Posterior cingulate gyrus (tissue), 11 donors: ENCODE measurements at regions not wholly inside any gene's neighbourhood (a gene's known extent, or its start where the extent isn't known, plus 50 kb on each side); places are given as distances from the start of the nearest gene placed in this dataset.

ENCODE experiments used
- DNase-seq, 10 donors: peaks; one replicate each; pipeline versions ENCODE4 v3.0.0 to v3.0.0-alpha.2; 2020 to 2021; ENCODE audit warnings: mixed read lengths in 3 of 10
- intact Hi-C: fragments of 100-400 bp; cut with DNase I; formaldehyde crosslinking; loops from one replicate; pipeline ENCODE4 v1.15.1; 2023

DNA sequence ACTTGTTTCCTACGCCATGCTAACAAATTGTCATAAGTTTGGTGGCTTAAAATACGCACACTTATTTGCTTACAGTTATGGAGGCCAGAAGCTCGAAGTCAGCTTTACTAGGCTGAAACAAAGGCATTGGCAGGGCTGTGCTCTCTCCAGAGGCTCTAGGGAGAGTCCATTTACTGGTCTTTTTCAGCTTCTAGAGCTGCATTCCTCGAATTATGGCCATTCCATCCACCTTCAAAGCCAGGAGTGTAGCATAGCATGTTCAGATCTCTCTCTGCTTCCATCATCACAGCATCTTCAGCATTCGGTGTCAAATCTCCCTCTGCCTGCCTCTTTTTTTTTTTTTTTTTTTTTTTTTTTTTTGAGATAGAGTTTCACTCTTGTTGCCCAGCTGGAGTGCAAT, 670.2 kb downstream of the ACTL7B start:
- intact Hi-C loops: no loop called here
- no peak for DNase-seq

DNA sequence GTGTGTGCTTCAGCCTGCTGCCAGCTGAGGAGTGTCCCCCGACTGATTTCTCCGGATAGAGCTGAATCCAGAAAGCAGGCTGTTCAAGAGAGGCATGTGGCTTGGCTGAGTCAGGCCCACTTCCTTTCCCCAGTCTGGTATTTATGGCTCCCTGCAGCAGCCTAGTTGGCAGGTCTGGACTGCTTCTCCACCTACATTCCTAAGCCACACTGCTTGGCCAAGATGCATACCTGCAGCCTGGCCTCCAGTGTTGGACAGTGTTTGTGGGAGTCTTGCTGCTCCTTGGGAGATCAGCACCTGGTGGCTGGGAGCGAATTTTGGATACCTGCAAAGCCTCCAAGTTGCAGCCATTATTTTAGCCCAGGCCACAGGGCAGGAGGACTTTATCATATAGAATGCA, 670.8 kb downstream of the ACTL7B start:
- intact Hi-C loops: no loop called here
- peak in 6 of 10 donors; percentile 11 to 83 (median 57) for DNase-seq

DNA sequence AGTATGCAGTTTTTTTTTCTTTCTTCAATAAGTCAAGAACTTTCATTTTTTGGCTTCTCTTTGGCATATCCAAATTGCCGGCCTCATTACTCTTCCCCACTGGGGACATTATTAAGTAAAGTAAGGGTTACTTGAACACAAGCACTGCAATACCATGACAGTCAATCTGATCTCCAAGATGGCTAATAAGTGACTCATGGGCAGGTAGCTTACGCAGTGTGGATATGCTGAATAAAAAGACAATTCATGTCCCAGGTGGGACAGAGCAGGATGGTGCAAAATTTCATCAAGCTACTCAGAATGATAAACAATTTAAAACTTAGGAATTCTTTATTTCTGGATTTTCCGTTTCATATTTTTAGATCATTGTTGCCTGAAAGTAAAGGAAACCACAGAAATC, 671.8 kb downstream of the ACTL7B start:
- DNase-seq: no peak
- intact Hi-C loops: no loop called here

DNA sequence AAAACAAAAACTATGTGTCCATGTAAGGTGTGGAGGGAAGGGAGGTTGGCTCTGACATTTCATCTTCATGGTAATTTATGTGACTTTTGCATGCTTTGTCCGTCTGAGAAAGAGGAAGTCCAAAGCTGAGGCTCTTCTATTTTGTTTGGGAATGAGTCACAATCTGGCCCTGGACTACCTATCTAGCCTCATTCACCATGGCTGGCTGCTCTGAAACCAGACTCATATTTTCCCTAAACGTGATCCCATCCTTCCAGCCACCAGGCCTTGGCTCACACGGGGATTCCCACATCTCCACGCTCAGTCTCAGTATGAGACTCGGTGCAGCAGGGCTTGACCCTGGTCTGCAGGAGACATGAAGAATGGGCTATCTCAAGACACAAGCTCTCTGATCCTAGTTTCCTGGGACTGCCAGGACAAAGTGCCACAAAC, 672.8 kb downstream of the ACTL7B start:
- intact Hi-C loops: no loop called here
- DNase-seq: no peak

DNA sequence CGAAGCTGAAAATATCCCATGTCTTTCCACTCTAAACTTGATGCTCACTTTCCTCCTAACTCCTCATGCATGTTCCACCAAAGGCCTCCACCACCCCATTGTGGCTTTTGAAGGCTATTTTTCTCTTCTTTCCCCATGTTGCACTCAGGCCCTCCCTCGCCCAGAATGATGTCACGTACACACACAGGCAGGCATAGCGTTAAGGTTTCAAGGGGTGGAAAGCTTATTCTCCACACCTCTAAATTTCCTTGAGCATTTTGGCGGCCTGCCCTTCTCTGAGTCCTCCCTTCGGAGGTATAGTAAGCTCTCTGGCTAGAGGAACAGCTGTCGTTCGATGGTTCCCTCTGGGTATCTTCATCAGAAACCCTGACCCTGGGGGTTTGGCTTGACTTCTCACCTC, 673.5 kb downstream of the ACTL7B start:
- intact Hi-C loops: no loop called here
- DNase-seq: no peak

DNA sequence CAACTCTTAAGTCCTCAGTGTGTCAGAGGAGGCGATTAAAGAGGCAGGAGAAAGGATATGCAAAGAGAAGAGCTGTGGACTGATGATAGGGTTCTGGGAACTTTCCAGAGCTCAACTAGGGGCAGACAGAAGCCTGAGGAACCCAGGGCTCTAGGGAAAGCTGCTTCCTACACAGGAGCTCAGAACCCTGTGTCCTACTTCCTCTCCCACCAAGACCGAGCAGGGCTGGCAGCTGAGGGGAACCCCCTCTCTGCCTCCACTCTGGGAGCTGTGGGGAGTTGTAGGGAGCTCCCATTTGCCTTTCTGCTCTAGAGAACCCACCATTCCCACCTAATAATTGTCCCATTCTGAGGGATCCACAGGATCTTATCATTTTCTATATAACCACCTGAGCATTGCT, 674.3 kb downstream of the ACTL7B start:
- intact Hi-C loops: no loop called here
- DNase-seq: no peak

DNA sequence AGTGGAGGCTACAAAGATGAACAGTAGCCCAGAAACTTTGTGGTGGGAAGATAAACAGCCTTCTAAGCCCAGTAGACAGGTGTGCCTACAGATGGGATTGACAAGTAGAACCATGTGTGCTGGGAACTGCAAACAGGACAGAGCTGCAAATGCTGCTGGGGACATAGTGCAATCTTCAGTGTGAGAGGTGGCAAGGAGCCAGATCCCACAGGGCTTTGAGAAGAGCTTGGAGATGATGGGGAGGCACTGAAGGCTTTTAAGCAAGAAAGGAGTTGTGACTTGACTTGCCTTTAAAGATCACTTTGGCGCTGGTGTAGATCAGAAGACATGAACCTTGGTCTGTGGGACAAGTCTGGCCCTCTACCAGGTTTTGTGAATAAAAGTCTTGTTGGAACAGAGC, 675.2 kb downstream of the ACTL7B start:
- DNase-seq: peak in 1 of 10 donors; percentile 12
- intact Hi-C loops: no loop called here

DNA sequence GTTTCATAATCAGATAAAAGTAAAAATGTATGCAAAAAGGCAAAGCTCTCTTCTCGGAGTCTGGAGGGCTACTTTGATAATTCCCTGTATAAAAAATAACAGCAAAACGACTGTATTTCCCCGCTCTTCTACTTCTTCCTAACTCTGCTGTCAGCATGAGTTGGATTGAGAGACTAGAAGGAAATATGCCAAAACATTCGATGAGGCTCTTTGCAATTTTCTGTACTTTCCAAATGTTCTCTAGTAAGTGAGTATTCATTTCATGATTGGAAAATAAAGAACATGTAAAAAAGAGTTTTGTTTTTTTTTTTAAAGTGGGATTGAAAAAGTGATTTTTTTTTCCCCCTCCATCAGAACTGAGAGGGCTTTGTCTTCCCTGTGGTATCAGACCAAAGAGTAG, 677.5 kb downstream of the ACTL7B start:
- intact Hi-C loops: no loop called here
- no peak for DNase-seq

DNA sequence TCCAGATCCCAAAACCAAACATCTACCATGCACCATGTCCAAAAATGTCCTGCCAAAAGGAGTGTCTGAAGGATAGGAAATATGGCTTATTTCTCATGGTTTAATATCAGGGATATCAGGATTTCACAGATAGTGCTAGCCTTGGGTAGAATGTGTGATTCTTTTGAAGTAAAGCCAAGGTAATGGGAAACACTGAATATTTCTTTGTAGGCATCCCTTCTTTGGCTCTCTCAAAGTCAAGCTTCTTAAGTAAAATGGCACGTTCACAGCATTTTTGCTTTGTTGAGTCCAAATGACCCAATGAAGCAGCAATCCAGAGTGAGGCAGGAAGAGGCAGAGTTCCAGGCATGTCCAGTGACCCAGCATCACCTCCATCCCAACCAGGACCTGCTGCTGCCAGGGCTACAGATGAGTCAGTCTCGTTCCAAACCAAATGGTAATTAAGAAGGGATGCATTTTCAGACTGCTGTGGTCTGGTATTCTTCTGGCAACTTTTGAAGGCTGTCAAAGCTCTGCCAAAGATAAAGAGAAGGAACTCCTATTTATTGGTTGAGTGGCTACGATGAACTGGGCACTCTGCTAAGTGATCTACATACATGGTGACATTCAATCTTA, 678.8 kb upstream of the KLF4 start:
- DNase-seq: no peak
- intact Hi-C loops: no loop called here

DNA sequence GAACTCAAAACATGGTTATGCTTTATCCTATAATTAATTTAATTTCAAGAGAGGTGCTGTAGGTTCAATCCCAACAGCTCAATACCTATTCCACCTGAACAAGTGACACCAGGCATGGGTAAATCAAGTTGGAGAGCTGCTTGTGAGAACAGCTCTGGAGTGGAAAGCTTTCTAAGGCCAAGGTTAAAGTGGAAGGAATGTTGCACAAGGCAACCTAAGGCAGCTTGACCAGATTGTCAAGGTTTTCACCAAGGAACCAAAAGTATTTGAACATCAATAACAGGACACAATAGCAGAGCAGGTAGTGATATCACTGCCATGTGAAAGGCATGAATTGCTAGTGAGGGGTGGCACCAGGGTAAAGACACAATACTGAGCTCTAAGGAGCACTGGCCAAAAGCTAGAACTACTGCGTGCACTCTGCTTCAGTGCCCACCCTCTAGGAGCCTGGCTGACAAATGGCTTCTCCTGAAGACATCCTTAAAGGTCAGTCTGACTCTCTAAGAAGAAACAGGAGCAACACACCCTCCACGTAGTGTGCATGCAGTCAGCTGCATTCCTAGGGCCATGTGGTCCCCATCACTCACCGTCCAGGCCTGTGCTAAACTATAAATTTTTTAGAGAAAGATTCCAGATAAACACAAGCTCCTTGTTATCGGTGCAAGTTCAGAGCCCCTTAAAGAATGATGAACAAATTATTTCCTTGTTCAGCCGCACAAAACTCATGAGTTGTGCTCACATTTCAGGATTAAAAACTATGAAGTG, 677.7 kb upstream of the KLF4 start:
- intact Hi-C loops: no loop called here
- no peak for DNase-seq

DNA sequence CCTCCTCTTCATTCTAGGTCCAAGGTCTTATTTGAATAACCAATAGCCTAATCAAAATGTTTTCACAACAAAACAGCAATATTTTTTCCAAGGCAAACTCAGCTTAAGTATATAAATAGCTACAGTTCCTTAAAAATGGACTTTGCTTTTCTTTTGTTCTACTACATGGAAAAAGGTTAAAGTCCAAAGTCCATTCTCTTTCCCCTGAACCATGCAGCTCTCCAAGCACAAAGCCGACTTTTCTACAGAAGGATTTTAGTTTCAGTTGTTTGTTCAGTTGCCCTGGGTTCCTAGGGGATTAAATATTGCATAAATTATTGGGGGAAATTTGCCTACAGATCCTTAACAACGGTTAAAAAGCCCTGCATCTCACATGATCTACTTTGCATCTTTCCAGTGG, 677.0 kb upstream of the KLF4 start:
- intact Hi-C loops: no loop called here
- no peak for DNase-seq

DNA sequence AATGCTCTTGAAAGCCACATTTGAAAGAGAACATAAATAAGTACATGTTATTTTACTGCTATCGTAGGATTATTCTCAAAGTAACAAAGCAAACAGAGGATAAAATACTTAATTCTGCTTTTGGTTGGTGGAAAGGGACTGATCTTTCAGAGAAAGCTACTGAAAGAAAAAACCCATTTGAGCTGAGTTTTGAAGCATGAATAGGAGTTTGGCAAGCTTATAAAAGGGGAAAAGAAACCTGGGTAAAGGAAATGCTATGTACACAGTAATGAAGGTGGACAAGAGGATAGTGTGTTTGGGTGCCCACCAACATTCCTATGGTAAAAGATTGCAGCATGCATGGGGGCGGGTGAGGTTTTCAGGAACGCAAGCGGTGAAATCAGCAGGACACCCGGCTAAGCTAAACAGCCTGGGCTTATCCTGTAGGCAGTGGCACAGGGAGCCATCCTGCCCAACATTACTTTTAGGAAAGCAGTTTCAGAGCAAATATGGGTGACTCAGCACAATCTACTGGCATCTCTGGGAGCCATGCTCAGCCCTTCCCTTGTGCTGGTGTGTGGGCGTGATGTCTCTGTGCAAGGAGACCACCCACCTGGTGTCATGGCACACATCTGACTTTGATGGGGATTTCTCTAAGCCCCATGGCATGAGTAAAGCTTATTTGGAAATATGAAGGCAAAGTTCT, 673.9 kb upstream of the KLF4 start:
- intact Hi-C loops: no loop called here
- no peak for DNase-seq

DNA sequence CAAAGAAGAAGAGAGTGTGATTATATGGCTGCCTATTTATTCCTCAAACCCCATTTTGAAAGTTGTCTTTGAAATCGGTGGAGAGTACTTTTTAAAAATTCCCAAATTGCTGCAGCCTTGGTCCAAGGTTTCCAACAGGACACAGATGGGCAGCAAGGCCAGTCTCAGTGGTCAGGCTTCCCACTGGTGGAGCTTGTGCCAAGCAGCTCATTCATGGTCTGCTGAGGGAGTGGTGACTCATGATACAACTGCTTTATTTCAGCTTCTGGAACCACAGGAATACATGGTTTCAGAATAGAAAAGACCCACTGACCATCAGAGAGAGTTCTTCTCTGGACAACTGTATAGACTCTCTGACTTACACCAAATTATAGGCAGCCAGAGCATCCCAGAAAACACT, 673.1 kb upstream of the KLF4 start:
- no peak for DNase-seq

DNA sequence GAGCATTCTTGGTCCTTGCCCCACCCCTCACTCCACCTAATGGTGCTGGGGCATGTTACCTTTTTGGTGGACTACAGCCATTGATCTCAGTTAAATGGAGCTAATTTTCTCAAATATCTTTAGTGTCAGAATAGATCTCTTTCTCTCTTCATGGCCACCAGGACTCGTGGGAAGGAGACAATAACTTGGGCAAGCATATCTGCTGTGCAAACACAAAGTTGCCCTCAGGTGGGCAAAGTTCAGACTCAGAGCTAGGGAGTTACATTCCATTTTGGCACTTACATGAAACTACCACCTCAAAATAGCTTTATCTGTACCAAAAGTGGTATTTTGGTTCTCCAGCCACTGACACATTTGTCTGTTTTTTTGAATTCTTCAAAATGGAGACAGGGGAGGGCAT, 671.9 kb upstream of the KLF4 start:
- intact Hi-C loops: no loop called here
- DNase-seq: no peak

More for the DNA sequence above, 673.1 kb upstream of the KLF4 start:
- intact Hi-C loops: no loop called here

DNA sequence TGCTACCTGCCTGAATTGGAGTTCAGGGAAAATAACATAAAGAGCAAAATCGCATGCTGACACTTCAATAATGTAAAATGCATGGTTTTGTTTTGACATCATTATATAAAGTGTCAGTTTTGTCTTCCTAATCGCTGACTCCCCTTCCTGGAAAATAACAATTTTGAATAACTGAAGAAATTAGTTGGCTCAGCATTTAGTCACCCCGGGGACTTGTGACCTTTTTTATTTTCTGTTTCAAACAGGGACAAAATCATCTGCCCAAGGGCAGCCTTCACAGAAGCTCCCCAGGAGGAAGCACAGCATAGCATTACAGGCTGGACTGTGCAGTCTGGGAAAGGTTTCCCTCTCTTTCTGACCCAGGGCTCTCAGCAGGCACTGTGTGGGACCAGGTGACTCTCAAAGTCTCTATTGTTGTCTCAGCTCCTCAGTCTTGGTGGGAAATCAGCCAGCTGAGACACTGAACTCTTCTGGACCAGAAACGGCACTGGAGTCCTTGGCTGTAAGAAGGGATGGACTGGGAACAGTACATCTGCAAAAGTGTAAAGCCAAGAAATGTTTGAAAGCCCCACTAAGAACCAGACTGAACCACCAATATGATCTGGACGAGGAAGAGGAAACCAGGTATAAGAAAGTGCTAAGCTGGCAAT, 671.3 kb upstream of the KLF4 start:
- DNase-seq: no peak
- intact Hi-C loops: no loop called here

DNA sequence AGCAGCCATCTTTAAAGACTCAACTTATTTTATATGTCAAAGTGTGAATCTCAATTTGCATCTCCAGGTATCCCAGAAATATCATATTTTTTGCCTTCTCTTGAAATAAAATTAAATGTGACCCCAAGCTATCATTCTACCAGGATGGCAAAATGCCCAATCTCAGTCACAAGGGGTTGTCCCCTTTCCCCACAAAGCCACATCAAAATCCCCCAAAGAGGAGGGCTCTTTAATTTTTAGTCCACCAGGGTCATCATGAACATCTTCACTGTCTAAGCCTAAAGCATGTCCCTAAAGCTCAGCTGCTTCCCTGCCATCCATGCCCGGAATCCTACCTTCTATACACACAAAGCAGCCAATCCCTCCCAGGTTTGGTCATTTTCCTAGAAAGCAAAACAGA, 670.5 kb upstream of the KLF4 start:
- DNase-seq: no peak
- intact Hi-C loops: no loop called here

DNA sequence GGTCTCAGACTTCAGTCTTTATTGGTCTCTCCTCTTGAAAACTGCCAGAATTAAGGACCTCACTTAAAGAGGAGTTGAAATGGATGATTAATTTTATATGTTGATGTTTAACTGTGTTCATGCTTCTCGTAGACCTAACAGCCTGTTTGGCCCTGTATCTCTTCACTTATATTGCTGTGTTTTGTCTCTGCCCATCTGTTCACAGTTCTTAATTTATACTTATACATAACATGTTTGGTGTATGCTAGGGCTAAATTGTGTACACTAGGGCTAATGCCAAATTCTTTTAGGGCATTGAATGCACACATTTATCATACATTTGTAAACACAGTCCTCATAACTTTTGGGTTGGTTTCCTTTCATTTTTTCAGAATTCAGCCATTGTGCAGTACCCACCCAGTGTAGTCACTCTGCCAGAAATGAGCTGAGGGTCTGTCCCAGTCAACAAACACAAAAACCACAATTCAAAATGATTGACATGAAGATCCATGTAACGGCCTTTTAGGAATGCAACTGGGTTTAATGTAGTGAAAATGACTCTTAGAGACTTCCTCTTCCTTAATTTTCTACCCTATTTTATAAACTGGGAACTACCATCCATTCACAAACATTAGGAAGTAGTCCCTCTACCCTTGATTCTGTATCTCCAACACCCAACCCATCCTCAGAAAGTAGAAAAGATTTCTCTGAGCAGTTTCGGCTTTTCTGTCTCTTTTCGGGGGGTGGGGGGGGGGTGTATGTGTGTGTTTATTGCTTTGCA, 668.8 kb upstream of the KLF4 start:
- no peak for DNase-seq
- intact Hi-C loops: no loop called here

DNA sequence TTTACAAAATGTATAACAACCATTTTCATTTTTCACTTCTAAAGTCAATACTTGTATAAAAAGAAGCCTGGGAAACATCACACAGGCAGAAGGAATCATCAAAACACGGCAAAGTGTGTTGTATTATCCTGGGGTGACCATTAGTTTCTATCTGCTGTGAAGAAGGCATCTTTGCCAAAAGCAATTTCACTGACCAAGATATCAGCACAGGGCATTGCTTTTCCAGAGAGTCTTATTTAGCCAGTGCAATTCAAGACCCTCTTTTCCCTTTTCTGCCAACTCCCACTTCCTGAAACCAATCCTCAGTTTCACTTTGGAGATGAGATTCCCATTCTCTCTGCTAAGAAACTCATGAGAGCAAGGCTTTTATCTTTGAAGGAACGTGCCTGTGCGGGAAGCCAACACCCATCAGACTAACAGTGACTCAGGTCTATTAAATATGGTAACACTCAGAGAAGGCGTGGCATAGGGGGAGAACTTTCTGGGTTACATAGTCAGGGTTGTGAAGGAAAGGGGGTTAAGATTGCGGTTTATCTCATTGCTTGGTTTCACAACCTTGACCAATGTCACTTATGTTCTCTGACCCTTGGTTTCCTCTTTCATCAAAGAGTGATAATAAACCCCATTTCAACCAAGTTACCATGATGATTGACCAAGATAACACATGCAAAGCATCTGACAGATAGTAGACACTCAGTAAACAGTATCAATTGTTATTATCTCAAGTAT, 666.9 kb upstream of the KLF4 start:
- no peak for DNase-seq

DNA sequence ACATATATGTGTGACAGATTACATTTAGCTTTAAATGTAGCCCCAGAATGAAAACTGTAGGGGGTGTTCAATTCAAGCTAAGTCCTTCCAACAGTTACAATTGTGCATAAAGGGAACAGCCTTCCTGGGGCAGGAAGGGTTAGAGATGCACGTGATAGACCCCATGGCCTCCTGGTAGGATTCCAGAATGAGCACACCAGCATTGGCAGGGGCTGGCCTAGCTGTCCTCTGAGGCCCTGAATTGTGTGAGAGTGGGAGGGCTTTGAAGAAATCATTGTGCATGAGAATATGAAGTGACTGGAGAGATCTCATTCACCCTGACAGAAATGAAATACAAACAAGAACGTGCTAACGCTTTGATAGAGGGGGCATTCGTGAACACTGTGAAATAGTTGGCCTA, 663.8 kb upstream of the KLF4 start:
- DNase-seq: no peak
- intact Hi-C loops: no loop called here

More for the DNA sequence above, 666.9 kb upstream of the KLF4 start:
- intact Hi-C loops: no loop called here
